GDM1 (cell line): ENCODE measurements at regions not wholly inside any gene's neighbourhood (a gene's known extent, or its start where the extent isn't known, plus 50 kb on each side); places are given as distances from the start of the nearest gene placed in this dataset.

ENCODE experiments used
- DNase-seq: peaks from one replicate; lab custom pipeline; 2025; lab: John Stamatoyannopoulos, UW

GRCh38 chr2:145096582-145096981 is 576.7 kb upstream of the ZEB2 start:
- no peak for DNase-seq

GRCh38 chr2:145095641-145096435 is 575.9 kb upstream of the ZEB2 start:
- DNase-seq, result no peak

- no peak for DNase-seq
Measured at GRCh38 chr2:145094370-145094769, 574.5 kb upstream of the ZEB2 start.

- DNase-seq, result no peak
Measured at GRCh38 chr2:145091967-145092366, 572.0 kb upstream of the ZEB2 start.

GRCh38 chr2:145090841-145091761 is 571.2 kb upstream of the ZEB2 start:
- no peak for DNase-seq

- DNase-seq, result no peak
Measured at GRCh38 chr2:145088756-145089155, 568.8 kb upstream of the ZEB2 start.

- DNase-seq, result no peak
Measured at GRCh38 chr2:145086910-145087309, 567.0 kb upstream of the ZEB2 start.

- no peak for DNase-seq
Measured at GRCh38 chr2:145085612-145086011, 565.7 kb upstream of the ZEB2 start.

GRCh38 chr2:145080426-145080825 is 560.5 kb upstream of the ZEB2 start:
- no peak for DNase-seq

- DNase-seq, result no peak
Measured at GRCh38 chr2:145079641-145080040, 559.7 kb upstream of the ZEB2 start.

GRCh38 chr2:145078923-145079322 is 559.0 kb upstream of the ZEB2 start:
- DNase-seq, result no peak

GRCh38 chr2:145076085-145076484 is 556.2 kb upstream of the ZEB2 start:
- DNase-seq, result no peak

- DNase-seq, result no peak
Measured at GRCh38 chr2:145075454-145076062, 555.6 kb upstream of the ZEB2 start.

GRCh38 chr2:145070703-145071102 is 550.8 kb upstream of the ZEB2 start:
- no peak for DNase-seq

GRCh38 chr2:145068509-145068908 is 548.6 kb upstream of the ZEB2 start:
- DNase-seq, result no peak

- DNase-seq, result no peak
Measured at GRCh38 chr2:145067549-145068030, 547.7 kb upstream of the ZEB2 start.

- no peak for DNase-seq
Measured at GRCh38 chr2:145066856-145067548, 547.1 kb upstream of the ZEB2 start.

GRCh38 chr2:145066151-145066661 is 546.3 kb upstream of the ZEB2 start:
- DNase-seq, result no peak

GRCh38 chr2:145065342-145065741 is 545.4 kb upstream of the ZEB2 start:
- no peak for DNase-seq

- DNase-seq, result no peak
Measured at GRCh38 chr2:145064511-145064910, 544.6 kb upstream of the ZEB2 start.

- DNase-seq, result no peak
Measured at GRCh38 chr2:145060876-145061275, 541.0 kb upstream of the ZEB2 start.

GRCh38 chr2:145059914-145060313 is 540.0 kb upstream of the ZEB2 start:
- DNase-seq, result no peak
